HCT116 (cell line): ENCODE measurements at regions not wholly inside any gene's neighbourhood (a gene's known extent, or its start where the extent isn't known, plus 50 kb on each side); places are given as distances from the start of the nearest gene placed in this dataset.

ENCODE experiments used
- ATAC-seq: fragments of 200-7000 bp; cut with Tn5 transposase; 2 replicates; pipeline ENCODE4 v1.9.1; 2020; ENCODE audit warnings: mild to moderate bottlenecking, moderate library complexity
- BruUV-seq: library from RNA; stranded (reverse); fragments of 400-500 nt; replicated peaks from 2 replicates; lab custom pipeline; 2021; lab: Mats Ljungman, UMichigan
- CTCF ChIA-PET: fragments of 300-600 bp; sonication (Branson Sonifier 250); formaldehyde crosslinking; loops from one replicate; lab custom pipeline; 2021; ENCODE audit warnings: antibody characterized with exemption; lab: Charles Lee
- POLR2A ChIA-PET: fragments of 300-600, 350-600 bp; sonication (Branson Sonifier 250); formaldehyde crosslinking; loops from one replicate; lab custom pipeline; 2021; ENCODE audit warnings: antibody characterized with exemption; lab: Charles Lee
- RAD21 ChIA-PET, 2 experiments: fragments of 300-600 bp; sonication (Branson Sonifier 250); formaldehyde crosslinking; loops; one replicate each; lab custom pipeline; 2023; ENCODE audit warnings: low total read pairs in 2 of 2; ENCODE audit not compliant: uncharacterized antibody in 2 of 2, unreplicated experiment in 2 of 2, low non-redundant PET in 1 of 2; lab: Charles Lee
- DNase-seq: peaks from one replicate; pipeline ENCODE4 v3.0.0-alpha.2; 2010; ENCODE audit warnings: low read depth, low spot score
- H2AFZ ChIP-seq: fragments of 200-600 bp; shearing (Covaris generic), sonication (generic); 2 replicates; pipeline ENCODE4 v1.6.1; 2017; ENCODE audit warnings: low read depth, mixed run types, mixed read lengths, antibody characterized with exemption, low read length; ENCODE audit not compliant: poor library complexity, severe bottlenecking
- H3K27ac ChIP-seq: 2 replicates; pipeline ENCODE4 v1.5.1; 2012; ENCODE audit warnings: low read depth, low read length
- H3K27me3 ChIP-seq: fragments of 200-600 bp; sonication (generic); 2 replicates; pipeline ENCODE4 v1.6.1; 2016; ENCODE audit warnings: mixed run types, low read length, mixed read lengths; ENCODE audit not compliant: insufficient read depth
- H3K36me3 ChIP-seq, 2 experiments: fragments of 200-500 bp in 1 of 2; fragments of 200-600 bp in 1 of 2; sonication (Bioruptor generic) in 1 of 2; sonication (generic) in 1 of 2; 2 replicates each; pipeline versions ENCODE4 v1.5.1 to v1.6.1; 2014 to 2016; ENCODE audit warnings: low read length in 2 of 2, inconsistent platforms in 1 of 2, mixed read lengths in 1 of 2, mixed run types in 1 of 2; ENCODE audit not compliant: insufficient read depth in 2 of 2, control insufficient read depth in 1 of 2
- H3K4me1 ChIP-seq, 2 experiments: fragments of 200-600 bp in 1 of 2; sonication (generic) in 1 of 2; 2 replicates each; pipeline versions ENCODE4 v1.5.1 to v1.6.1; 2012 to 2017; ENCODE audit warnings: low read length in 2 of 2, inconsistent platforms in 1 of 2, mild to moderate bottlenecking in 1 of 2, mixed read lengths in 1 of 2, mixed run types in 1 of 2, moderate library complexity in 1 of 2; ENCODE audit not compliant: insufficient read depth in 2 of 2, control insufficient read depth in 1 of 2
- H3K4me2 ChIP-seq: fragments of 200-600 bp; sonication (generic); 2 replicates; pipeline ENCODE4 v1.6.1; 2017; ENCODE audit warnings: mixed run types, low read length, mixed read lengths
- H3K4me3 ChIP-seq, 2 experiments: fragments of 200-600 bp in 1 of 2; sonication (generic) in 1 of 2; replicated peaks in 1 of 2; 2 replicates each; pipeline ENCODE4 v1.5.1; 2011 to 2016; ENCODE audit warnings: low read length in 2 of 2, control low read depth in 1 of 2, low read depth in 1 of 2, mild to moderate bottlenecking in 1 of 2, mixed read lengths in 1 of 2, mixed run types in 1 of 2
- H3K79me2 ChIP-seq: fragments of 200-600 bp; sonication (generic); 2 replicates; pipeline ENCODE4 v1.6.1; 2017; ENCODE audit warnings: mild to moderate bottlenecking, mixed run types, low read length, moderate library complexity, mixed read lengths; ENCODE audit not compliant: insufficient read depth
- H3K9ac ChIP-seq: fragments of 200-600 bp; sonication (generic); 2 replicates; pipeline ENCODE4 v1.6.1; 2016; ENCODE audit warnings: low read length, mixed read lengths
- H3K9me2 ChIP-seq: fragments of 200-600 bp; sonication (generic), shearing (Covaris generic); 2 replicates; pipeline ENCODE4 v1.6.1; 2017; ENCODE audit warnings: mixed run types, mild to moderate bottlenecking, moderate library complexity; ENCODE audit not compliant: insufficient read depth
- H3K9me3 ChIP-seq, 2 experiments: fragments of 200-500 bp in 1 of 2; fragments of 200-600 bp in 1 of 2; sonication (Bioruptor generic) in 1 of 2; sonication (generic) in 1 of 2; 2 replicates each; pipeline ENCODE4 v1.6.1; 2014 to 2017; ENCODE audit warnings: low read length in 2 of 2, mixed read lengths in 2 of 2, inconsistent platforms in 1 of 2, low read depth in 1 of 2, mild to moderate bottlenecking in 1 of 2, mixed run types in 1 of 2, moderate library complexity in 1 of 2; ENCODE audit not compliant: control insufficient read depth in 1 of 2, insufficient read depth in 1 of 2
- H4K20me1 ChIP-seq: fragments of 200-600 bp; sonication (generic), shearing (Covaris generic); 2 replicates; pipeline ENCODE4 v1.6.1; 2017; ENCODE audit warnings: mixed run types, mild to moderate bottlenecking, moderate library complexity; ENCODE audit not compliant: insufficient read depth
- ATF3 ChIP-seq: IDR thresholded peaks from 2 replicates; pipeline ENCODE4 v1.6.1; 2012
- CBX3 ChIP-seq: IDR thresholded peaks from 2 replicates; pipeline ENCODE4 v1.6.1; 2012; ENCODE audit warnings: low read depth
- CEBPB ChIP-seq: IDR thresholded peaks from 2 replicates; pipeline ENCODE4 v1.6.1; 2012; ENCODE audit warnings: low read depth
- CTCF ChIP-seq, 3 experiments: fragments of 200-600 bp in 1 of 3; sonication (generic) in 1 of 3; IDR thresholded peaks in 2 of 3; conservative IDR thresholded peaks in 1 of 3; 2 replicates each; pipeline ENCODE4 v1.5.1; 2012 to 2017; ENCODE audit warnings: low read depth in 2 of 3, low read length in 2 of 3, antibody characterized with exemption in 1 of 3, borderline replicate concordance in 1 of 3, control low read depth in 1 of 3, mild to moderate bottlenecking in 1 of 3, mixed read lengths in 1 of 3, mixed run types in 1 of 3, moderate library complexity in 1 of 3; ENCODE audit not compliant: insufficient read depth in 1 of 3
- EGR1 ChIP-seq: IDR thresholded peaks from 2 replicates; pipeline ENCODE4 v1.6.1; 2012; ENCODE audit warnings: low read depth
- ELF1 ChIP-seq: IDR thresholded peaks from 2 replicates; pipeline ENCODE4 v1.6.1; 2012; ENCODE audit warnings: low read depth, borderline replicate concordance
- EZH2 ChIP-seq: fragments of 200-600 bp; sonication (generic); IDR thresholded peaks from 2 replicates; pipeline ENCODE4 v1.6.1; 2017; ENCODE audit warnings: antibody characterized with exemption, mixed run types
- FOSL1 ChIP-seq: IDR thresholded peaks from 2 replicates; pipeline ENCODE4 v1.6.1; 2012; ENCODE audit warnings: low read depth
- MAX ChIP-seq: IDR thresholded peaks from 2 replicates; pipeline ENCODE4 v1.6.1; 2012
- POLR2A ChIP-seq: IDR thresholded peaks from 2 replicates; pipeline ENCODE4 v1.7.0; 2011; ENCODE audit warnings: borderline replicate concordance; ENCODE audit not compliant: insufficient read depth, insufficient read length; ENCODE audit errors: extremely low read depth
- POLR2AphosphoS5 ChIP-seq: IDR thresholded peaks from 2 replicates; pipeline ENCODE4 v1.6.1; 2011; ENCODE audit warnings: mild to moderate bottlenecking, low read depth, low read length, moderate library complexity
- RAD21 ChIP-seq: IDR thresholded peaks from 2 replicates; pipeline ENCODE4 v1.6.1; 2012; ENCODE audit warnings: low read depth, mild to moderate bottlenecking
- SIN3A ChIP-seq: IDR thresholded peaks from 2 replicates; pipeline ENCODE4 v1.6.1; 2012; ENCODE audit warnings: low read depth
- SP1 ChIP-seq: IDR thresholded peaks from 2 replicates; pipeline ENCODE4 v1.6.1; 2012; ENCODE audit warnings: low read depth
- TCF7L2 ChIP-seq: IDR thresholded peaks from 2 replicates; pipeline ENCODE4 v1.7.0; 2011; ENCODE audit warnings: borderline replicate concordance, inconsistent platforms; ENCODE audit not compliant: insufficient read depth, insufficient read length; ENCODE audit errors: extremely low read depth
- YY1 ChIP-seq: IDR thresholded peaks from 2 replicates; pipeline ENCODE4 v1.6.1; 2011; ENCODE audit warnings: low read length, low read depth, moderate library complexity, mild to moderate bottlenecking; ENCODE audit not compliant: insufficient replicate concordance; ENCODE audit errors: extremely low read depth
- ZNF274 ChIP-seq: fragments of 200-500 bp; sonication (Bioruptor generic); IDR thresholded peaks from 2 replicates; pipeline ENCODE4 v1.6.1; 2014; ENCODE audit warnings: mild to moderate bottlenecking, low read depth, low read length, inconsistent platforms
- intact Hi-C: fragments of 100-400 bp; cut with micrococcal nuclease; formaldehyde crosslinking; loops from 2 replicates; pipeline ENCODE4 v1.10.0; 2022

- H3K36me3 ChIP-seq, result no peaks in the 10 kb centered on the region
- H3K27me3 ChIP-seq, result no peaks in the 10 kb centered on the region
- no peaks in the 10 kb centered on the region for H3K9me2 ChIP-seq
- H3K79me2 ChIP-seq, result no peaks in the 10 kb centered on the region
- H3K9me3 ChIP-seq, result no peaks in the 10 kb centered on the region
- ATAC-seq (no peak), DNase-seq (no peak)
- H3K4me1 ChIP-seq, result no peaks in the 10 kb centered on the region
- TF ChIP-seq MAX (no peak), CBX3 (no peak), ELF1 (no peak), ZNF274 (no peak), TCF7L2 (no peak), SIN3A (no peak), RAD21 (no peak), CEBPB (no peak), FOSL1 (no peak), SP1 (no peak), POLR2AphosphoS5 (no peak), CTCF (IDR thresholded peaks at IDR 0.05 in 2 of 3, conservative IDR thresholded peaks at IDR 0.05 in 1 of 3; ENCODE audit: borderline replicate concordance in 1 of 3, insufficient read depth in 1 of 3, low read depth in 2 of 3, low read length in 2 of 3) (no peak), EGR1 (no peak), POLR2A (no peak), ATF3 (no peak), EZH2 (no peak), YY1 (no peak)
- CTCF ChIA-PET, result no interaction called here
- no peak overlapping the region for H3K9ac ChIP-seq
- H4K20me1 ChIP-seq, result no peaks in the 10 kb centered on the region
- no peak overlapping the region for H3K27ac ChIP-seq
- intact Hi-C loops, result no loop called here
- POLR2A ChIA-PET, result no interaction called here
- no TSS peak for BruUV-seq
- no peak overlapping the region for H2AFZ ChIP-seq
- RAD21 ChIA-PET, result no interaction called here
- H3K4me2 ChIP-seq, result no peak overlapping the region
- no peak overlapping the region for H3K4me3 ChIP-seq
Measured at GRCh38 chr12:87720967-87721366, 308.2 kb downstream of the C12orf50 start.
